ENCODE measurements at regions not wholly inside any gene's neighbourhood (a gene's known extent, or its start where the extent isn't known, plus 50 kb on each side); places are given as distances from the start of the nearest gene placed in this dataset.

- no peak for TF ChIP-seq ZNF8 (CRISPR knock-in tag; IDR thresholded peaks at IDR 0.05)
- TF ChIP-seq CSRNP3 (CRISPR knock-in tag; IDR thresholded peaks at IDR 0.05) = no peak
- TF ChIP-seq SNAI2 (CRISPR knock-in tag; IDR thresholded peaks at IDR 0.05) = no peak
- TF ChIP-seq TCF4 (CRISPR knock-in tag; IDR thresholded peaks at IDR 0.05; ENCODE audit: borderline replicate concordance) = no peak
- TF ChIP-seq ZC3H10 (CRISPR knock-in tag; IDR thresholded peaks at IDR 0.05) = no peak
- no peak for TF ChIP-seq ARNTL (CRISPR knock-in tag; IDR thresholded peaks at IDR 0.05; ENCODE audit: borderline replicate concordance, low read depth)
- no peak for TF ChIP-seq RARB (CRISPR knock-in tag; IDR thresholded peaks at IDR 0.05)
- no peak for TF ChIP-seq ZNF565 (CRISPR knock-in tag; conservative IDR thresholded peaks at IDR 0.05; ENCODE audit: low read depth)
Observed at GRCh38 chr1:169044971-169045370, 61.5 kb upstream of the ATP1B1 start.
